Activated gamma-delta T cell treated with Interleukin-2 at 50 U/mL for 16 hours (primary cell): ENCODE measurements at regions not wholly inside any gene's neighbourhood (a gene's known extent, or its start where the extent isn't known, plus 50 kb on each side); places are given as distances from the start of the nearest gene placed in this dataset.

ENCODE experiments used
- DNase-seq: peaks from one replicate; pipeline ENCODE4 v3.0.0-alpha.2; 2020

DNA sequence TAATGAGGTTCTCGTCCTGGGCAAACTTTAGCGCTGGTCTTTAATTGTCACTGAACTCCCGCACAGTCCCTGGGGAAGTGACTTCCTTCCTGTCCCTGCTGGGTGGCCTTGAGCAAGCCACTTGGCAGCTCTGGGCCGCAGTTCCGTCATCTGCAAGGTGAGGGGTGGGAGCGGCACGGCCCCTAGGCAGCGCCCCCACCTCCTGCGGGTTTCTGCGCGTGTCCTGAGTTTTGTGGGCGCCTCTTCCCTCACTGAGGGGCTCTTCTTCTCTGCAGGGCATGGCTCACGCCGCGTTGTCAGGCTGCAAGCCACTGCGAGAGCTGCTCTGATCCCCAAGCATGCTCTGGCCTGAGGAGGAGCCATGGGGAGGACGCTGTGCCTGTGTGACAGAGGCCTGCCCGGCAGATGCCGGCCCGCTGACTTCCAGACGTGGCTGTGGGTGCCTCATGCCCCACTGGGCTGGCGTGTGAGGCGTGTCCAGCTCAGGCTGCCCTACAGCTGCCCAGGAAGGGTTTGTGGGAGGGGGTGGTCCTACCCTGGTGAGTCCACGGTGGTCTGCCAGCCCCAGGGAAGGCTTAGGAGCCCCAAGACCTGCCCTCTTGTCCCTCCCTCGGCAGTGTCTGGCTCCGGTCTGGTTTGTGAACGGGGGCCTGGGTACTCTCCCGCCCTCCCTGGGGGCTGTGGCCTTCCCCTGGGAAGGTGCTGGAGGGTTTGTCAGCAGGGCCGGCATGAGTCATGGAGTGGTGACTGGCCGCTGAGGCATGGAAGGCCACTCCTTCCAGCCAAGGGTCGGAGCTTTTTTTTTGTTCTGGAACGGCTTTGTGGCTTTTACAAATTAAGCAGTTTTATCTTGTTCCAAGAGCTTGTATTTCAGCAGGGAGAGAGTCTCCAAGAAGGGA, 182.0 kb downstream of the SEC14L1 start:
- DNase-seq = peak; percentile 2

DNA sequence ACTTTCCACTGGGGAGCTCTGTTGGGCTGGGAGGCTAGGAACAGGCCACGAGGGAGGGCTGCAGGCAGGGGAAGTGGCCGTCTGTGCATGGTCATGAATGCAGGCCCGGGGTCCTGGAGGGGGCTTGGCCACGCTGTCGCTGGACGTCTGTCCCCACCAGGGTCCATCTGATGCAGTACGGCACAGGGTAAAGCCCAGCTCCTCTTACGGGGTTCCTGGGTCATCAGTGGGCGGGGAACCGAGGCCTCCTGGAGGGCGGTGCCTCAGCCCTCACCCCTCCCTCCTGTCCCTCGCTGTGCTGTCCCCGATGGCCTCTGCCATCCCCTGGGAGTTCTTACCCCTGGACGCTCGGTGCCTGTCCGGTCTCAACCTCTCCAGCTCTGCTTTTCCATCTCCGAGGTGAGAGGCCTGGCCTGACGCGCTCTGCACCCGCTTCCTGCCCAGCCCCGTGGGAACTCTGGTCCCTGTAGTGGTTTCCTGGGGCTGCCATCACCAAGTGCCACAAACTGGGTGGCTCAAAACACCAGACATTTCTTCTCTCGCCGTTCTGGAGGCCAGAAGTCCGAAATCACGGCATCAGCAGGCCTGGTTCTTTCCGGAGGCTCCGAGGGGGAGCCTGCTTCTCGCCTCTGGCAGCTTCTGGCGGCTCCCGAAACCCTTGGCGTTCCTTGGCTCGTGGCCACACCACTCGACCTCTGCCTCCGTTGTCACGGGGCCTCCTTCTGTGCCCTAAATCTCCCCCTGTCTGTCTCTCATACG, 182.8 kb downstream of the SEC14L1 start:
- peak; percentile 3 for DNase-seq

DNA sequence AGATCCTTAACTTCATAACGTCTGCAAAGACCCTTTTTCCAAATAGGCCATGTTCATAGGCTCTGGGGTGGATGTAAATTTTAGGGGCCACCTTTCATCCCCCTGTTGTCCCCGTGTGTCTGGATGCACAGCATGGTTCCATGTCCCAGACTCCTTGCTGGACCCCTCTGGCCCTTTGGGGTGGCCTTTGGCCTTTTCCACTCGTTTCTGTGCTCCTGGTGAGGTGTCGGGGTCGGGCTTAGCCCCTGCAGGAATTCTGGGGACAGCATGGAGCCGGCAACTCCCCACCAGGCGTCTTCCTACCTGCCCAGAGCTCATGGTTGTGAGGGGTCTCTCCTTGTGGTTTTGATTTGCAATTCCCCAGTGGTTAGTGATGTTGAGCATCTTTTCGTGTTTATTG, 183.5 kb downstream of the SEC14L1 start:
- no peak for DNase-seq

DNA sequence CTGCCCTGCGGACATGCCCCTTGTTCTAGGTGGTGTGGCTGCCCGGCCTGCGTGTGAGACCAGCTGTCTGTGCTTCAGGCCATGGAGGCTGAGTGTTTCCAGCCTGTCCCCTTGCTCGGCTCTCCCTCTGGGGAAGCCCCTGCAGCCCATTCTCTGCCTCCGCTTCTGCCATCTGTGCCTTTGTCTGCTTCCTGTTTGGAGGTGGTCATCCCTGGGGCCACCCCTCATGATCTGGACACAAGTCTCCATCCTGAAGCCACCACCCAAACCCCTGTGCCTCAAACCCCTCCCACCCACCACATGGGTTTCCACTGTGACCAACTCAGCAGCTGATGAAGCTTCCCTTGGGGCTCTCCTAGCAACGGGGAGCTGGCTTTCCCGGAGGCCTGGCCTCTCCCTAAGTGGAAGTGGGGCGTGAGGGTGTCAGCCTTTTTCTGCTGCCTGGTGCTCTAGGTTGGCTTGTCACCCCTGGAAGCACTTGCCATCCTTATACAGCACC, 184.9 kb downstream of the SEC14L1 start:
- DNase-seq = no peak

DNA sequence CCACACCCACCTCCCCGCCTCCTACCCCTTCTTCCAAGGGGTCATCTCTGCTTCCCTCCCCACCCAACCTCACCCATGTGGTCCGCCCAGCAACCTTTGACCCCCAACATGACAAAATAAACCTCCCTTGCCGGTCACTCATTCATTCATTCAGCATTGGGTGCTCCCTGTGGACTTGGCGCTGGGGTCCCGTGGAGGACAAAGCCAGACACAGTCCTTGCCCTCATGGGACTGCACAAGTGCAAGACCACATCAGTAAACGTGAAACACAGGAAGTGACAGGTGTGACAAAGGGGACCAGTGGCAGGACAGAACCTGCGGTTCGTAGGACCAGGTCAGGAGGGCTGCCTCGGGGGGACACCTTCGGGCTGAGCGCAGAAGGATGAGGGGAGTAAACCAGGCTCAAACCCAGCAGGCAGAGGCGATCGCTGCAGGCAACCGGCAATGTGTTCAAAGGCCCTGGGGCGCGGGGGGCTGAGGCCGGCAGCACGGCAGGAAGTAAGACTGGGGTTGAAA, 185.4 kb downstream of the SEC14L1 start:
- peak; percentile 34 for DNase-seq

DNA sequence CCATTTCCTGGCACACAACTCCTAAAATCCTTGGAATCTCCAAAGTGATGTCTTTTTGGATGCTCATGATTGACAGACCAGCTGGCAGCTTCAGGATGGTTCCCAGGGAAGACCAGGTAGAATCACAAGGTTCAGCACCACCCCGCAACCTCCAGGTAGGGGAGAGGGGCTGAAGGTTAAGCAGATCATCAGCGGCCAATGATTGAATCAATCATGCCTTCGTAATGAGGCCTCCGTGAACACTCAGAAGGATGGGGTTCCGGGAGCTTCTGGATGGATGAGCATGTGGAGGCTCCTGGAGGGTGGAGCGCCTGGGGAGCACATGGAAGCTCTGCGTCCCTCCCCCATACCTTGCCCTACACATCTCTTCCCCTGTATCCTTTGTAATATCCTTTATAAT, 185.9 kb downstream of the SEC14L1 start:
- no peak for DNase-seq

DNA sequence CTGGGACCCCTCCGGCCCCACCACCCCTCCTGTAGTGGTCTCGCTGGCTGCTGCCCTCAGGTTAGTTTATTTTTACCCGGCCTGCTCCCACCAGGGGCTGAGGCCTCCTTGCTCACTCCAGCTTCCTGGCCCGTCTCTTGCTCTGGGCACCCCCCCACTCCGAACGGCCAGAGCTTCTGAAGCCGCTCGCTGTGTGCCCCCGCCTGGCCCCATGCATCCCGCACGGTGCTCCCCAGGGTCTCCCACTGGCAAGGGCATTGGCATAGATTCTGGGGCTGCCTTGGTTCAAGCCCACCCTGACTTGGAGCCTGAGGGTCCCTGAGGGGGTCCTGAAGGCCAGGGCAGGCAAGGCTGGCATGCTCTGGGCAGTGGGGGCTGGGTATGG, 186.4 kb downstream of the SEC14L1 start:
- peak; percentile 2 for DNase-seq

DNA sequence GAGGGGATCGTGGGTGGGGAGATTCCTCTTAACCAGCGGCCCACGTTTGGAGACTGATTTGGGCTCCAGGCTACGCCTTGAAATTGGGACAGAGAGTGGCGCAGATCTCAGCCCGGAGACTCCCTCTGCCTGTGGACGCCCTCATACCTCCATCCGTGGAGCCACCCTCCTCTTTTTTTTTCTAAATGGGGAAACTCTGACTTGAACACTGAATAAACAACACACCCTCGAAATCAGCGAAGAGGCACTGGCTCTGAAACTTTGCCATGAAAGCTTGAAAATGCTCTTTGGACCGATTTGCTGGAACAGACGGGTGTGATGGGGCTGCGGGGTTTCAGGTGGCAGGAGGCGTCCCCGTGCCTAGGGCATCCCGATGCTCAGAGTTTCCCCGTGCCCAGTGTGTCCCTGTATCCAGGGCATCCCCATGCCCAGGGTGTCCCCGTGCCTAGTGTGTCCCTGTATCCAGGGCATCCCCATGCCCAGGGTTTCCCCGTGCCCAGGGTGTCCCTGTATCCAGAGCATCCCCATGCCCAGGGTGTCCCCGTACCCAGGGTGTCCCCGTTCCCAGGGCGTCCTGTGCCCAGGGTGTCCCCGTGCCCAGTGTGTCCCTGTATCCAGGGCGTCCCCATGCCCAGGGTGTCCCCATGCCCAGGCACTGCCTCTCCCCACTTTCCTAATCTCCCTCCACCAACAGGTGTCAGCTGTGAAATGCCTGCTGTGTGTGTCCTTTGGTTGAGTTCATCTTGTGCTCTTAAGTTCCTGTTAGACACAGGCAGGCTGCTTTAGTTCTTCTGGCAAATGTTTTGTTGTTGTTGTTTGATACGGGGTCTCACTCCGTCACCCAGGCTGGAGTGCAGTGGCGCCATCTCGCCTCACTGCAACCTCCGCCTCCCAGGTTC, 187.0 kb downstream of the SEC14L1 start:
- DNase-seq = peak; percentile 2

DNA sequence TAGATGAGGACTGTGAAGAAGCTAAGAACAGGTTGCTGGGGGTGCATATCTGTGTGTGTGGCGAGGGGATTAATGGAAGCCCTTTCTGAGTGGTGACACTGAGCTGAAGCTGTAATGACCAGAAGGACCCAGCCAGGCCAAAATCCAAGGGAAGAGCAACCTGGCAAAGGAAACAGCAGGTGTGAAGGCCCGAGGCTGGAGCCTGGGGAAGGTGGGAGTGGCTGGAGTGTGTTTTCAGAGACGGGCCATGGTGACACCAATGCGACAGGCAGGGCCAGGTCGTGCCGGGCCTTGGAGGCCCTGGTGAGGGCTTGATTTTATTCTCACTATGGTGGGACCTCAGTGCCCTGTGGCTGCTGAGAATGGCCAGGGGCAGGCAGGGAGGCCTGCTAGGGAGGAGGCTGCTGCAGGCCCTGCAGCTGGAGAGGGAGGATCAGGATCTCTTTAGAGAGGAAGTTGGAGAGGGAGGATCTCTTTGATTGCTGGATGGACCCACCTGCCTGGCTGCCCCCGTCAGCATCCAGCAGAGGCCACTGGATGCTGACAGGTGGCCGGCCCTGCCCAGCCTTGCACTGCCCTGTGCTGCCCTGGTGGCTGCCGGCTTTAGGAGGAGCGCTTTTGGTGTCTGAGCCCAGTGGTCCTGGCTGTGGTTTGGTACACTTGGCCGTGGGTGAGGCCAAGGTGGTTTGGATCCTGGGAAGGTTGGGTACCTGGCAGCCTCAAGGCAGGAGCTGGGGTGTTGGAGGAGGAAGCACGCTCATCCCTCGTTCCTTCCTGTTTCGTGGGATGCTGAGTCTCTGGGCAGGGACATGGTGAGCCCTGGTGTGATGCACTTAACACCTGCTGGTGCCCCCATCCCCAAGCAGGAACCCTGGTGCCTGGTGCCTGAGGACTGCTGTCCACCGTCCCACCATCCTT, 188.3 kb downstream of the SEC14L1 start:
- peak; percentile 1 for DNase-seq

DNA sequence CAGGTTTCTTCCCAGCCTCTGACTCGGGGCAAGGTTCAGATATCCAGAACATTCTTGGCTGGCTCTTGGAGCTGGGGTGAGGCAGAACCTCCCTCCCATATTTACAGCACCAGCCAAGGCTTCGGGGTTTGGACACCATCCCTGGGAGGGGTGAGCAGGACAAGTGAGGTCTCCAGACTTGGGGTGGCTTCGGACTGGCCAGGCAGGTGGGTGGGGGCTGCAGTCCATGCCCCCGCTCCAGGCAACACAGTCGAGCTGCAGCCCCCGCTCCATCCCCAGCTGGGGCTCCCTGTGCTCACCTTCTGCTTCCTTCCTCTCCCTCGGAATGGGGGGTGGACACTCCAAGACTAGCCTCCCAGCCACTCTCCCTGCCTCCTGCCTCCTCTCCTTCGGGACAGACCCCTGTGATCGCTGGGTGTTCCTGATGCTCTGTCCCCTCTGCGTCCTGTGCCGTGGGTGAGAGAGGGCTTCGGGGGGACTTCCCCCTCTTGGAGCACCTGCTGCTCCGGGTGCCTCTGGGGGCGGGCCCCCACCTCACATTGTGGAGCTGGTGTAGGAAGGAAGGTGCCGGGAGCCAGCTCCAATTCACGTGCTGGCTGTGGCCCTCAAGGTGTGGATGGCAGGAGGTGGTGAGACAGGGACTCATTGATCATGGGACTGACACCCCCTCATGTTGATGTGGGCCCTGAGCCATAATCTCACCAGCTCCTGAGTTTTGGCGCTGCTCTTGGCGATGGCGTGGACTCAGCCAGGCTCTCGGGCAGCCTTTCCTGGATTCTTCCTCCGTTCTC, 189.2 kb downstream of the SEC14L1 start:
- peak; percentile 5 for DNase-seq

DNA sequence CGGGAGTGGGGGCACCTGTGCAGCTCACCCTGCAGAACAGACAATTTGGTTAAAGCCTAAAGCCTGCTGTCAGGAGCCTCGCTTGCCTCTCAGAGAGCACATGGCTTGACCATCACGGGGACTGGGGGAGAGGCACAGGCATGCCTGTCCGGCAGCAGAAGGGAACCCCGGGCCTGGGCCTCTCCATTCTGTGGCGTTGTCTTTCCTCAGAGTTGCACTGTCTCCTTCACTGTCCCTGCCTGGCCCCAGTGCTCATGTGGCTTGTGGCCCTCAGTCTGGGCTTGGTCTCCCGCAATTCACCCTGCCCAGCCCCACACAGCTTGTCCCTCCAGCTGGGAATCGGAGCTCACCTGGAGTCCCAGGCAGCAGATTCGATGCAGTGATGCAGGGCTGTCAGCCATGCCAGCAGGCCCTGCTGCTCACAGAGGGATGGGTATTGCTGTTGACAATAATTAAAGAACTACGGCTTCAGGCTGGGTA, 189.9 kb downstream of the SEC14L1 start:
- peak; percentile 2 for DNase-seq

DNA sequence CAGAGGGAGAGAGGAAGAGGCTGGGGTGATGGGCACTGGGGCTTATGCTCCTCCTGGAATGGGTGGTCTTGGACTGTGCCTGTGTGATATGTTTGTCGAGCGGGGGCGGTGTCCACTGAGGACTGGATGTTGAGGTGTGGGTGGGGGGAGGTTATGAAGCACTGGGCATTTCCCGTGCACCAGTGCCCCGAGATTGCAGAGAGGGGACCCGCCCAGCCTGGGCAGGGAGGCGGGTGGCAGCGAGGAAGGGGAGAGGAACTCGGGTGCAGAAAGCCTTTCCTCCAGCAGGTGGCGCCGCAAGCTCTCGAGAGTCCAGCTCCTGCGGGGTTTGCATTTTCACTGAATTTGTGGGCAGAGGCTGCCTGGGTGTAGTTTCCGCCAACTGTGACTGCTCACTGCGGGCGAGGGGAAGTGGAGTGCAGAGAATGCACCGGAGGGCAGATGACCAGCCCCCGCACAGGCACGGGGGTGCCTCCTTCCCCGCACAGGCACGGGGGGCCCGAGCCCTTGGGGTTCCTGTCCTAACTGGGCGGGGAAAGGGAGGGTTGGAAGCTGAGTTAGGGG, 190.6 kb downstream of the SEC14L1 start:
- DNase-seq = peak; percentile 98

DNA sequence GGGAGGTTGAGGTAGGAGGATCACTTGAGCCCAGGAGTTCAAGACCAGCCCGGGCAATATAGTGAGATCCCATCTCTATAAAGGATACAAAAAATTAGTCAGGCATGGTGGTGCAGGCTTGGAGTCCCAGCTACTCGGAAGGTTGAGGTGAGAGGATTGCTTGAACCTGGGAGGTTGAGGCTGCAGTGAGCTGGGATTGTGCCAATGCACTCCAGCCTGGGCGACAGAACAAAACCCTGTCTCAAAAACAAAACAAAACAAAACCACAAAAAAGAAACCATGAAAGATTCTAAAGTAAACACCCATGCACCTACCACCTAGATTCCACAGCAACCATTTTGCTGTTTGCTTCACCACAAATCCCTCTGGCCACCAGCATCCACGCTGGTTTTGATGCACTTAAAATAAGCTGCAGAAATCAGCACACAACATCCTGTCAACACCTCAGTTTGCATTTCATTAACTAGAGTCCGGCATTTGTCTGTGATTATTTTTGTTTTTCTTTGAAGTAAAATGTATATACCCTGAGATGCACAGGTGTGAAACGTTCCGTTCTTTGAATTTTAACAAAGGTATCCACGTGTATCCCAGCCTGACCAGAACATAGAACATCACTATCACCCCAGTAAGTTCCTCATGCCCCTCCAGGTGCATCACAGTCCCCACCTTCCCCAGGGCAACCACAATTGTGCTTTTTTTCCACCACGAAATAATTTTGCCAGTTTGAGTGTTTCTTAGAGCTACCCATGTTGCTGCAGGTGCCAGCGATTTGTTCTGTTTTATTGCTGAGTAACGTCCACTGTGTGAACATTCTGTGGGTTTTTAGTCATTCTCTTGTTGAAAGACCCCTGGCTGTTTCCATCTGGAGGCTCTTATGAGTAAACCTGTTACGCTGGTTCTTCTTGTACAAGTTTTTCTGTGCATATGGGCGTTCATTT, 191.5 kb downstream of the SEC14L1 start:
- peak; percentile 45 for DNase-seq

DNA sequence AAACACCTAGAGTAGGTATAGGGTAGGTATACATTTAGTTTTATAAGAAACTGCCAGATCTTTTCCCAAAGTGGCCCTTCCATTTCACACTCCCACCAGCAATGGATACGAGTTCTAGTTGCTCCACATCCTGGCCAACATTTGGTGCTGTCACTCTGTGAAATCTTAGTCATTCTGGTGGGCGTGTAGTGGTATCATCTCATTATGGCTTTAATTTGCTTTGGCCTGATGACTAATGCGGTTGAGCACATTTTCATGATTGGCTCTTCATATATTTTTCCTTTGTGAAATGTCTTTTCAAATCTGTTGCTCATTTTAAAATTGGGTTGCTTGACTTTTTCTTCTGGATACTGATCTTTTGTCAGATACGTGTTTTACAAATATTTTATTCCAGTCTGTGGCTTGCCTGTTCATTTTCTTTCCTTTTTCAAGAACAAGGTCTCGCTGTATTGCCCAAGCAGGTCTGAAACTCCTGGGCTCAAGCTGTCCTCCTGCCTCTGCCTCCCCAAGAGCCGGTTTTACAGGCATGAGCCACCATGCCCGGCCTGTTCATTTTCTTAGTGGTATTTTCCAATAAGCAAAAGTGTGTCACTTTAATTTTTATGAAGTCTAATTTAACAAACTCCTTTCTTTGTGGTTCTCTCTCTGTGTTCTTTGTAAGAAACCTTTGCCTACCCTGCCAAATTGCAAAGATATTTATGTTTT, 192.4 kb downstream of the SEC14L1 start:
- DNase-seq = peak; percentile 5

DNA sequence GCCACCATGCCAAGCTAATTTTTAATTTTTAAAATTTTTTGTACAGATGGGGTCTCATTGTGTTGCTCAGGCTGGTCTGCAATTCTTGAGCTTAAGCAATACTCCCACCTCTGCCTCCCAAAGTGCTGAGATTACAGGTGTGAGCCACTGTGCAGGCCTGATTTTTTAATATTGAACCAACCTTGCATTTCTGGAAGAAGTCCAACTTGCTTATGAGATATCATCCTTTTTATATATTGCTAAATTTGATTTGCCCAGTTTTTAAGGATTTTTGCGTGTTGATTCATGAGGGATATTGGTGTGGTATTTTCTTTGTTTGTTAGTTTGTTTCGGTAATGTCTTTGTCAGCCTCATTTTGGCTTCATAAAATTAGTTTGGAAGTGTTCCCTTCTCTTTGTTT, 196.4 kb downstream of the SEC14L1 start:
- DNase-seq = no peak

DNA sequence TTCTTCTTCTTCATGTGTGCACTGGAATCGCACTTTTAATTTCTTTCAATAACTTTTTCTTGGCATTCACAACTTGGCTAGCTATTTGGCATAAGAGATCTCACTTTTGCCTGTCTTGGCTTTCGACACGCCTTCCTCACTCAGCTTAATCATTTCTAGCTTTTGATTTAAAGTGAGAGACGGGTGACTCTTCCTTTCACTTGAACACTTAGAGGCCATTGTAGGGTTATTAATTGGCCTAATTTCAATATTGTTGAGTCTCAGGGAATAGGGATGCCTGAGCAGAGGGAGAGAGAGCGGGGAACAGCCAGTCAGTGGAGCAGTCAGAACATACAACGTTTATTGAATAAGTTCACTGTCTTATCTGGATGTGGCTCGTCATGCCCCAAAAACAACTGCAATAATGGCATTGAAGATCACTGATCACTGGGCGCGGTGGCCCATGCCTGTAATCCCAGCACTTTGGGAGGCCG, 200.3 kb downstream of the SEC14L1 start:
- peak; percentile 1 for DNase-seq

DNA sequence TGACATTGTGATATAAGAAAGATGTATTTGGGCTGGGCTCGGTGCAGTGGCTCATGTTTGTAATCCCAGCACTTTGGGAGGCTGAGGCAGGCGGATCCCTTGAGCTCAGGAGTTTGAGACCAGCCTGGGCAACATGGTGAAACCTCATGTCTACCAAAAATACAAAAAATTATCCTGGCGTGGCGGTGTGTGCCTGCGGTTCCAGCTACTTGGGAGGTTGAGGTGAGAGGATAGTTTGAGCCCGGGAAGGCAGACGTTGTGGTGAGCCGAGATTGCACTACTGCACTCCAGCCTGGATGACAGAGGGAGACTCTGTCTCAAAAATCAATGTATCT, 201.9 kb downstream of the SEC14L1 start:
- DNase-seq = peak; percentile 1
